ENCODE measurements at regions not wholly inside any gene's neighbourhood (a gene's known extent, or its start where the extent isn't known, plus 50 kb on each side); places are given as distances from the start of the nearest gene placed in this dataset.

DNA sequence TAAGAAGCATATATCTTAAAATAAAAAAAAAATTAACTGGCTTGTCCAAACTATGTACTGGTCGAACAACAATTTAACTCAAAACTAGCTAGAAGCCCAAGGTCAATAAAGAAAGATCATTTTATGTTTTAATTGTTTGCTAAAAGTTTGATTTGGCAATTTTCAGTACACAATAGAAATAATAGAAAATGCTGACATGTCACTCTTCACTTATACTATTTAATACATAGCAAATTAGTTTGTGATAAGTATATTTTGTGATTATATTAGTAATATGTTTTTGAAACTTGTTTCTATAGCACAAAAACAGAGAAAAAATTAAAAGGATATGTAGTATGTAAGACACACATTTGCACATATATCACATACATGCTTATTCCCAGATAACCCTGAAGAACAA lies 1938.6 kb upstream of the PIK3C3 start:
- DNase-seq: no peak

DNA sequence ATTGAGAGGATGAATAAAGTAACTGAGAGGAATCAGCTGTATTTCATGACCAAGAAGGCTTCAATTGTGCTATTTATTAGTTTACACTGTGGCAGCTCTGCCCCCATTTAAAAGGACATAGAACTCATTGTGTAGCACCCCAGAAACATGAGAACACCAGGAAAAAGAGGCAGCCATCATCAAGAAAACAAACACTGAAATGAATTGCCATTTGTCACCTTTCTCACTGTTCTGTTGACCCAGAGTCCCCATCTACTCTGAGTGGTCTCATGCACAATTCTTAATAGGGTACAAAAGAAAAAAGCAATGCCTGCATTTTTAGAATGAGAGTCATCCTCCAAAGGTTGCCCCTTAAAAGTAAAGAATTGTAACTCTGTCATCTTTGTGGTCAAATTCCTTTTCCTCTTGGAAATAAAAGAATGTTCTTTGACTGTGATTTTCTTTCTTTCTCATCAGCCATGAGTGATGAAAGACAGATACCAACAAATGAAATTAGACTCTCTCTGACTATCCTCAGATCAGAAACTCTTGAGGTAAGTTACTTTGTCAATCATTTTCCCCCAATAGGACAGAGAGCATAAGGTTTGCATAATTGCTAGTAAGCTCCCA lies 1941.9 kb upstream of the PIK3C3 start:
- no peak for DNase-seq

DNA sequence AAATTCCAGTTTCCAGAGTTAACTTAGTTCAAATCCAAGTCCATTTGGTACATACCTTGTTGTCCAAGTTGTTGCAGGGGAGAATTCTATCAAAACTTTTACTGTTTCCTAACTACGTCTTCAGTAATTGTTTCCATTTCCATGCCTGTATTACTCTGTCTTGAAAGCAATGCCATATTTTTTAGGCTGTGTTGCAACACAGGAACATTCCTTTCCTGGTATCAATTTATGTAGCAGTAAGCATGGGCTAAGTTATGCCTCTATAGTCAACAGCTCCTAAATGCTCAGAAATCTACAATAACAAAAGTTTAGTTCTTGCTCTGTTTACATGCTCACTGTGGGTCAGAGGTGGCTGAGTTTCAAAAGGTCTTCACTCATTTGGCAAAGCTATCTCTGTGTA lies 1943.8 kb upstream of the PIK3C3 start:
- DNase-seq: no peak

DNA sequence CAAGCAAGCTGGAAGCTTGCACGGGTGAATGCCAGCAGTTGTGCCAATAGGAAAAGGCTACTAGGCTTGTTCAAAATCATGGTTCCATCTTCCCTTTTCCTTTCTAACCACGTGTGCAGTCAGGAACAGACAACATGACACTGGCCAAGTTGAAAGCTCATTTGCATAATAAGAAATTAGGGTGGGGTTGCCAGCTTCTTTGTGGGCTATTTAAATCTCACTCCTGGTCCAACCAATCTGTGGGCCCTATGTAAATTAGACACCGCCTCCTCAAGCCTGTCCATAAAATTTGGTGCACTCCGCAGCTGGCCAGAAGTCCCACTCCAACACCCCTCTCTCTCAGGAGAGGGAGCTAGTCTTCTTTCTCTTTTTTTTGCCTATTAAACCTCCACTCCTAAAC lies 1948.4 kb upstream of the PIK3C3 start:
- DNase-seq: no peak

DNA sequence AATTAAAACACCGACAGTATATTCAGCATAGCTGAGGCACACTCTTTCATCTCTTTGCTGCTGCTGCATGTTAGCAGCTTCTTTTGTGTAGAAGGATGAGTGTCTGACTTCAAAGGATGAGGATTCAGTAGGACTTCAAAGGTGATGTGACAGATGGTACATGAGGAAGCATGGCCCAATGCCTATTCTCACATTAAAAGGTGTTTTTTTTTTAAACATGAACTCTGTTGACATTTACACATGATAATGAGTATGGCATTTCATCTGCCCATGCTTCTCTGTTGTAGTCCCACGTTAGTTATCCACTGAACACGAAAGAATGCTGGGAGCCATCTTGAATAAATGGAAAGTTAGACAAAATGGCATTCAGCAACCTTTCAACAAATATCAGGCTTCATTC lies 1950.8 kb upstream of the PIK3C3 start:
- no peak for DNase-seq

DNA sequence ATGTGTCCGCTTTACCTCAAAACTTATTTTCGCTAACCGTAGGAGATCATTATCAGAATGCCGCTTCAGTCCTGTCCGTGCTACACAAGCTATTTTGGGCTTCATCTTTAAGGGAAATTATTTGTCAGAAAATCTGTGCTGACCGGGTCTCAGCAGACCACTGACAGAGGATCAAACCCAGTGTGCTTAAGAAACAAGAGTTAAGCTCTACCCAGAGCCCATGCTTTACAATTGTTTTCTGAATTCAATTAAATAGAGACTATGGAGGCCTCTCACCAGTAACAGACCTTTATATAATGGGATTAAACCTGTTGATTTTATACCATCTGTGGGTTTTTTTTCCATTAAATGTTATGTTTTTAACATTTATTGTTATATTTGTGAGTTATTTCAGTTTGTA lies 1956.7 kb upstream of the PIK3C3 start:
- no peak for DNase-seq

DNA sequence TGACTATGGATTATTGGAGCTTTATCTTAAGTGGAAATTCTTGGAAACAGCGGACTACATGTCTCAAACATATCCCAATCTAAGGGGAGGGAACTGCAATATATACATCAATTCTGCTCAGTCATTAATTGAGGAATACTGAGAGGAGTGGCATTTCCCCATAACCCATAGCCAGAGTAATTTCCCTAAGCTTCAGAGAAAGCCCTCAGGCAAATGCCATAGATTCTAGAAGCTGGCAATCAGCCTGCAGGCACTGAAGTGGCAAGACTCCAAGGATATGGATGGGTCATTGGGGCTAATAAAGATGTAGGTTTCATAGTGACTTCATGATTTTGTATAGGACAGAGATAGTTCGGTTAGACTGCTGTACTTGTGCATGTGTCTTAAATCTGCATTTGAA lies 1960.5 kb upstream of the PIK3C3 start:
- DNase-seq: no peak

DNA sequence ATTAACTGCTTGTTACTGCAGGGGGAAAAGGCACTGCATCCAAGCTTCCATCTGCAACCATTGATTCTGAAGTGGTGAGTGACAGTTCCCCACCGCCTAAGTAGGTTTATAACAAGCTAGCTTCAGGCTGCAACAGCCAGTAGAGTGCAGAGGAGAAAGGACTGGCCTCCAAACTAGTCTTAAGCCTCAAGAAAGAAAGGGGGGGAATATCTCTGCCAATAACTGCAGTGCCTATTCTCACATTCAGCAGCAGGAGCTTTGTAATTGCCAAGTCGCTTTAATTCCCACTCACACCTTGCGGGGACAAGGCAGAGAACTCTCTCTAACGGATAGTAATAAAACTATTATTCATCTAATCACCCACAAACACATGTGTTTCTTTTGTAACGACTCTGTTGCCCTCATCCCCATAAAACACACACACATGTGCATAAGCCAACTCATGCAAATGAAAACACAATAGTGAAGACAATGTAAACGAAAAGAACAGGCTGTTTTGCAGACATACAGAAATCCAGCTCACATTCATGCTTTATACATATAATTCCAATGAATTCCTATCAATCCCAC lies 1963.3 kb upstream of the PIK3C3 start:
- no peak for DNase-seq

DNA sequence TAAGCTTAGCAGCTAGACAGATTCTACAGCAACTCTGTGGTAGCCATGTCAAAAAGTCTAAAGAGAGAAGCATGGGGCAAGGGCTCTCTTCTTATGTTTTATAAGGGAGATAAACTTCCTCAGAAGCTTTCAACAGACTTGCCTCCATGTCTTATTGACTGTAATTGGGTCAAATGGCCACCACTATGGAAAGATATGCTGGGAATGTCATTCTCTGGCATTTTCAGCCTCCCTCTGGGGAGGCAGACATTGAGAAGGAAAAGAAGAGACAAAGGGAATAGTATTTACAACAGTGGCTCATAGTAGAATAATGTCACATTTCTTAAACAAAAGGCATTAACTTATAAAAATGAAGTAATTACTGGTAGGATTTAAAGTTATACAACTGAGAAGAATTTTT lies 1964.5 kb upstream of the PIK3C3 start:
- DNase-seq: no peak

DNA sequence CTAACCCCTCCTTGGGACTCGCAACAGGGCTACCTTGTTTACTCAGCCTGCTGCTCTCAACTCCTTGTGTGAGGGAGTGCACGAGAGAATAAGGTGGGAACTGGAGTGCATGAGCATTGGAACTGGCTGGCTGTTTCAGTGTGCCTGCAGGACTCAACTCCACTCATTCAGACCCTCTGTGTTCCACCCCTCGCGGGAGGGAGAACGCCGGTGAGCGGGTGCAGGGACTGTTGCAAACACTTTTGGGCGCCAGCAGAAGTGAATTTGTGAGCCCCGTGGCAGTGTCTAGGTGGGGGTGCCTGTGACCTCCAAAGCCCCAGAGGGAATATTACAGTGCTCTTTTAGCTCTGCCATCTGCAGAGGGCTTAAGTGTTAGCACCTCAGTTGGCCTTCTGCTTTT lies 1978.3 kb upstream of the PIK3C3 start:
- DNase-seq: no peak

DNA sequence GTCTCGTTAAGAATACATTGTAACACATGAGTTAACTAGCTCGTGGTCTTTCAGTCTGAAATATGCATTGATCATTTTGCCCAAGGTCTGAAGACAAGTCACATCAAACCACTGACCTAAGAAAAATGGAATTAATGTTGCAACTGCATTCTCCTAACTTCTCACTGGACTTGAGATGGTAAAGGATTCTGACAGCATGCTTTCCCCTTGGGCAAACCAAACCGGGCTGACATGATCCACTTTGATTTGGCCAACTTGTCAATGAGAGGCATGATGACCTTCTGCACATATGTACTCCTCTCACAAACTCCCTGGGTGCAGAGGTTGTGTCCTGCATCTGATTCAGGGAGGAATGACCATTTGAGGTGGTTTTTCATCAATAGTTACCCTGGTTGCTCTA lies 1982.5 kb upstream of the PIK3C3 start:
- no peak for DNase-seq

DNA sequence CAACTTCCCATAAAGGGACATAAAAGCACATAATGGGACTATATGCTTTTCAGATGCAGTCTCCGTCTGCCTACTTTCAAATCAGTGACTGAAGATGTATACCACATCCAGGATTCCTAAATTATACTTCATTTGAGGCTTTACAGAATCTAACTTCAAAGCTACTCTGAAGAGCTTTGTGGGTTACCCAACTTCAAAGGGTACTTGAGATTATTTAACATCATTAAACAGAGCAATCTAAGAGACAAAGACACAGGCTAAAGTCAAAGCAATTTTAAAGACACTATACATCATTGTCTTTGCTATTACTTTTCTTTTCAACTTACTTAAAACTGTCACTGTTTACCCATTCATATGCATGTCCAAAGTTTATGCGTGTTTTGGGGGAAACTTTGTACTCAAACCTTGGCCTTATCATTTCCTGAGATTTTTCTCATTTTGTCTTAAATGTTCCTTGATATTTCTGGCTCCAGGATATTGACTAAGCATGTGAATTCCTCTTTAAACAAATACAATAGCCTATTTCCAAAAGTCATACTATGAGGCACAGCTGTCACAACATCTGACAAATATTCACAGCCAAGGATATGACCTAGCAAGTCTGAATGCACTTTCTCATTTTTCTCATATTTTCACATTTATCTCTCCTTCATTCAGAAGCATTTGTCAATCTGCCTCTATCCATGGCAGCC lies 1985.1 kb upstream of the PIK3C3 start:
- DNase-seq: no peak

DNA sequence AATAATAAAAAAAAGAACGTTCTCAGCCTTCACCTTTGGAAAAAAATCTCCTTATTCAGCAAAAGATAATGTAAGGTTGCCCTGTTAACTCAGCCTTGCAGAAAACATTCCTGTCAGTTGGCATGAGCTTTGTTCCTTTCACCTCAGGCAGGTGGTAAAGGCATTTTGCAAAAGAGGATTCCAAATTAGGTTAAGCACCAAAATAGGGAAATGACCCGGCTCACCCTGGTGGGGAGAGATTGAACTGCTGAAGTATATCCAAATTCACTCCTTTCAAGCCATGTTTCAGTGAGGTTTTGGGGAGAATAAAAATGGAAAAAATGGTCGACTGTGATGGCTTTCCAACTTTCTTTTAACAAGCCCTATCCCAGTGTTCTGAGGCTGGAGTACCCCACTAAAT lies 1988.8 kb upstream of the PIK3C3 start:
- DNase-seq: no peak

DNA sequence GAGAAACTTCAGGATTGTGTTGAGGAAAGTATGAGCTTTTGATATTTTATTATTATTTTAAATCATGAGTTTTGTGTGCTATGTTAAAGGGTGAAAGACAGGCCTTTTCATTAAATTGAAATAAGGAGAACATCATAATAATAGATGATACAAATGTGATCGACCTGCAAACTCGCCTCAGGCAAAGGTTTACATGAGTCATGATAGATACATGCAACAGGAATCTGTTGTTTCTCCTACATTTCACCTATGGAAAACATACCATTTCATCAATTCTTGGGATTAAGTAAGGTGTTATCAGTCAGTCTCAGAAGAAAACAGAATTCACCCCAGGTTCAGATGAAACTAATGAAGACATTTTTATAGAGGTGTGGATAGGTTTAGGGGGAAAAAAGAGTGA lies 1992.5 kb upstream of the PIK3C3 start:
- no peak for DNase-seq

DNA sequence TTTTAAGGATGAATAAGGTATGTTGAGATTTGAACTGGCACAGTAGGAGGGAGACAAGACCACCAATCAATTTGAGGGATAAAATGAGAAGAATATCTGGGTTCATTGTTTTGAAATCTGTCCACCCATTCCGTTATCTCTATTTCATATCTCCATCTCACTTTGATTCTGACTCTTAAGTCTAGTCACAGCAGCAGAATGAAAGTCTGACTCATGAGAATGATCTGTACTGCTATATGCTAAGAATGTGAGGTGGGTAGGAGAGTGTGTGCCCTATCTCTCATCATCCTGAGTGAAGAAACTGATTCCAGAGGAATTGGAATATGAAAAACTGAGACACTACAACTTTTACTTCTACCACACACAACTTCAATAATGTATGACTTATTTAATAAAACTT lies 1994.5 kb upstream of the PIK3C3 start:
- DNase-seq: no peak

DNA sequence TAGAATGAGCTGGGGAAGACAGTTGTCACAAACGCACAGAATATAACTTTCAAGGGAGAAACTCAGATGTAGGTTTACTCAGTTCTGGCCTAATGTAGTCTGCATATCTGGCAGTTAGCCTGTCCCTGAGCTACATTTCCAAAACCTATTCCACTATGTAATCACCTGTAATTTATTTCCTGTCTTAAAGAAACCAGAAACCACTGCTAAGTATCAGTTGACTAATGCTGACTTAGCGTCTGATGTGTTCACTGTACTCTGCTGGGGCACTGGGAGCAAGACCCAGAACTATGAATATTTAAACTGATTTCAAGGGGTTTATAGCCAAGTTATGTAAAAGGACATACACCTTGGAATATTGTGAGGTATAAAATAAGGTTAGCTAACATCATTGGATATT lies 1995.2 kb upstream of the PIK3C3 start:
- DNase-seq: no peak

DNA sequence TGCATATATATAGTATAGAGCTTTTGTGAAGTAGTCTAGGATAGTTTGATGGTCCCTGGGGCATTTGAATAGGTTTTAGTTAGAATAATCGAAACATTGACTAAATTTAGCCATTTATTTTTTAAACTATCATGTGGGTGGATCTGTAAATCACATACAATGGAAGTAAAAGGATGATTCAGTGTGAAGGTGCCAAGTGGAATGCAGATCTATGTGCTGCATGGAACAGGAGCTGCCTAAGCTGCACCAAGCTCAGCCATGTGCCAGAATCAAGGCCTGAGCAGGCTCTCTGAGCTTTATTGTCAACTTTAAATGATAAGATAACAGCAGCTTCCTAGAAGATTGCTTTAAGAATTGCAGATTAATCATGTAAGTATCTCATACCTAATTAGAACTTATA lies 1996.2 kb upstream of the PIK3C3 start:
- no peak for DNase-seq

DNA sequence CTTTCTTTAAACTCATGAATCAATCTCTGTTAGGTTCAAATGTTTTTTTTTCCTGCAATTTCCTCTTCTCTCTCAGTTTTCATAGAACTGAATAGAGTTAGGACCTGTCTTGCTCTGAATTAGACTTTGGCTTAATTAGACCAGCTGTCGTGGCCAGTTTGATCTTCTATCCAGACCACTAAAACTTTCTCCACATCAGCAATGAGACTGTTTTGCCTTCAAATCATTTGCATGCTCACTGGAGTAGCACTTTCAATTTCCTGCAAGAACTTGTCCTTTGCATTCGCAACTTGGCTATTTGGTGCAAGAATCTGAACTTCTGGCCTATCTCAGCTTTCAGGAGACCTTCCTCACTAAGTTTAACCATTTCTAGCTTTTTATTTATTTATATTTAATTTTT lies 2002.2 kb upstream of the PIK3C3 start:
- no peak for DNase-seq

DNA sequence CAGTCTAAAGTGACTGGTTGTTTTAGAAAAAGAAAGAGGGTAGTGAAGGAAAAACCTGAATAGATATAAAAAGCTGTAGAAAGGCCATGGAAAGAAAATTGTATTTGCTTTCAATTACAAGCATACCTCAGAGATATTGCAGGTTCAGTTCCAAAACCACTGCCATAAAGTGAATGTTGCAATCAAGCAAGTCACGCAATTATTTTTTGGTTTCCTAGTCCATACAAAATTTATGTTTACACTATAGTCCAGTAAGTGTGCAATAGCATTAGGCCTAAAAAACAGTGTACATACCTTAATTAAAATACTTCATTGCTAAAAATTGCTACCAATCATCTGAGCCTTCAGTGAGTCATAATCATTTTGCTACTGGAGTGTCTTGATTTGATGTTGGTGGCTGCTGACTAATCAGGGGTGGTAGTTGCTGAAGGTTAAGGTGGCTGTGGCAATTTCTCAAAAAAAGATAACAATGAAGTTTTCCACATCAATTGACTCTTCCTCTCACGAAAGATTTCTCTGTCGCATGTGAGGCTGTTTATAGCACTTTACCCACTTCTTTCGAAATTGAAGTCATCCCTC lies 2003.8 kb upstream of the PIK3C3 start:
- no peak for DNase-seq

DNA sequence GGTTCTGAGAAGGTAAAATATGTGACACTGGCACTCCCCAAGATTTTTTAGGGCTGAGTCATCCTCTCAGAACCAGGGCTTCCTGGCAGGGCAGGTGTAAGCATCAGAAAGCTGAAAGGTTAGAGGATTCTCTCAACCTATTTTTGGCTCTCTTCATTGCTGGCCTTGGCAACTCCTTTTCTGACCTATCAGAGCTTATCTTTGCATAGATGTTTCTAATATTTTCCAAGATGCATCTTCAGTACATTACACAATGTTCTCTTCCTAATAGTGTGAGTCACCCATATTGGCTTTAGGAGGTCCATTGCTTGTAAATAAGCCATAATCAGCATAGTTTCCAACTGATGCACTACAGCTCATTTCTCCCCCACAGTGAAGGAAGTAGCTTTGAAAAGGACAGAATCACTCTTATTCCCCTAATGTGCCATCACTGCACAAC lies 2008.4 kb upstream of the PIK3C3 start:
- no peak for DNase-seq

DNA sequence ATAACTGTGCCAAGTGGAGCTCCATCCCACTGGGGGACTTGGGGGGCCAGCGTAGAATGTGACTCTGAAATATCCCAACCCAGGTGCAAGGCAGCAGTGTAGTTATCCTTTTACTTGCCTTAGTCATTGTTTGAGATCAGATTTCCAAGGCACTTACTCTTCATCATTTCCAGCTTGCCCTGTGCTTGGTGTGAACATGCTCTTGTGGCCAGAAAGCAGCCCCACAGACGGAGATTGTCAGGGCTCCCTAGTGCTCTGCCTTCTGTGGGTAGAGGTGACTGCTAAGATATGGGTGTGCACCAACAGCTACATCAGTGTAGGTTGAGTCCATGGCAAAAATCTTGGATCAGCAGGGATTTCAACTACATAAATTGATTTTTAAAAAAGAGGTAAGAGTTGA lies 2010.0 kb upstream of the PIK3C3 start:
- DNase-seq: no peak

DNA sequence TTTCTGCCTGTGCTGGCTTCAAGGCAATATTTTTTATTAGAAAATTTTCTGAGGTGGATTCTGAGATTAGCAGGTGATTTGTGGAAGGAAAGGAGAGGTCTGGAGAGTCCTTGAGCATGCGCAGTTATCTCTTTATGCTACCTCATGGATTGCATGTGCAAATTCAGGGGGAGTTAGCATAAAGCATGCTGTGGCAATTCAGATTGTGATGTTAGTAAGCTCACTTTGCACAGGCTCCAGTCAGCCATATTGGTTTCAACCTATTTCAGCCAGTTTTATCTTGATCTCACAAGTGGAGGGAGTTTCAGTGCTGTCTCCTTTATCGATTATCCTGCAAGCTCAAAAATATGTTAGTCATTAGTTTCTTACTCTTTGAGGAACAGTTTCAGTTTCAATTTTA lies 2012.3 kb upstream of the PIK3C3 start:
- DNase-seq: no peak

DNA sequence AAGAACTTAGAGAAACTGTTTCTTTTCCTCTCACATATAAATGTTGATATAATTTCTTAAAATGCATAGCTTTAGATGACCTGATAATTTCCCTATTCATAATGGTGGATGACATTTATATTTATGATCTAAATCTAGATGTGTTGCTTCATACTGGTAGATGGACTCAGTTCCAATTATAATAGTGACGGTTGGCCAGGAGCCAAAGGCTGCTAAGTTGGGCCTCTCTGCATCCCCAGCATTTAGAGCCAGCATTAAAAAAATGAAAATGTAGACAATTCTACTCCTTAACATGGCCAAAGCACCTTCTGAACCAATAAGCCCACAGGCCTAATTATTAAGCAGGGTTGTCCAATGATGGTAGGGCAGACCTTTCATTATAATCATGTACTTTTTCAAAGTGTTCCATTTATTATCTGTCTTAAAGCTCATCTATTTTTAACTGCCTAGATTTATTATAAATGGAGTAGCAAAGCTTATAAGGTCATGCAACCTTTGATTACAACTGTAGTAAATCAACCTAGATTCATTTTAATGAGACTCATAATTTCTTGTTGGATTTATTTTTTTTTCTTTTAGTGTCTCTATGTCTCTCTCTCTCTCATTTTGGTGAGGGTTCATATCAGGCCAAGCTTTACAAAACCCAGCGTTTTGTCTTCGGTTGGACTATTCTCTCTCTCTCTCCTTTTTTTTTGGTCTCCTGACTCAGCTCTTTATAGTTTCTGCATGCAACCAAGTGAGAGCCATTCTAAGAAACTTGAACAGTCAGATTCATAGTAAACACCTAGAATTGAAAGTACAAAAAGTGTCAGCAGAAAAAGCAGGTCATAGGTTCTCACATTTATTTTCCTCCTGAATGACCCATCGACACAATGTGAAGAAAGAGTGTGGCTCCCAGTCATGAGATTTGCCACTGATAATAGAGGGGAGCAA lies 2016.1 kb upstream of the PIK3C3 start:
- DNase-seq: no peak

Measured in central memory CD4-positive, alpha-beta T cell (primary cell).